HK-2 (cell line): ENCODE measurements at regions not wholly inside any gene's neighbourhood (a gene's known extent, or its start where the extent isn't known, plus 50 kb on each side); places are given as distances from the start of the nearest gene placed in this dataset.

Experiments
- DNase-seq: peaks from one replicate; pipeline ENCODE4 v3.0.0-alpha.2; 2018; ENCODE audit not compliant: unreplicated experiment

DNA sequence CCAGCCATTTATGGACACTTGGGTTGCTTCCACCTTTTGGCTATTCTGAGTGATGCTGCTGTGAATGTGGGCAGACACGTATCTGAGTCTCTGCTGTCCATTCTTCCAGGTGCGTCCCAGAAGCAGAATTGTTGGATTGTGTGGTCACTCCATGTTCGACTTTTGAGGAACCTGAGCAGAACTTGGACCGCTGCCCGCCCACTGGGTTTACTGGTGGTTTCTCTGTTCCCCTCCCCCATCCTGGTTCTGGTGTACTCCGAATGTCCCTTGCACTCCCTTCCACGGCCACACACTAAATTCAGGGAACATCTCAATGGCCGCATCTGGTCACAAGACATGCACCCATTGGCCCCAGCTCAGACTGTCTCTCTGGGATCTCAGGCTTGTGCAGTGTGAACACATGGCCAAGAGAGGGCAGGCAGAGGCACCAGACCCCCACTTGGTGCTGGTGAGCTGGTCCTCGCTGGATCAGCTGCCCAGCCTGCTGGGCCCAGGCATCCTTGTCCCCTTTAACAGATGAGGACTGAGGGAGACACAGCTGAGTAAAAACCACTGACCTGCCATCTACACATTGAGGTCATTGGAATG, 565.1 kb downstream of the NPHP4 start:
- DNase-seq = no peak

GRCh38 chr1:5424802-5425703, 567.2 kb downstream of the NPHP4 start:
- no peak for DNase-seq

- DNase-seq = no peak
Observed at GRCh38 chr1:5423109-5423508, 569.1 kb downstream of the NPHP4 start.

DNA sequence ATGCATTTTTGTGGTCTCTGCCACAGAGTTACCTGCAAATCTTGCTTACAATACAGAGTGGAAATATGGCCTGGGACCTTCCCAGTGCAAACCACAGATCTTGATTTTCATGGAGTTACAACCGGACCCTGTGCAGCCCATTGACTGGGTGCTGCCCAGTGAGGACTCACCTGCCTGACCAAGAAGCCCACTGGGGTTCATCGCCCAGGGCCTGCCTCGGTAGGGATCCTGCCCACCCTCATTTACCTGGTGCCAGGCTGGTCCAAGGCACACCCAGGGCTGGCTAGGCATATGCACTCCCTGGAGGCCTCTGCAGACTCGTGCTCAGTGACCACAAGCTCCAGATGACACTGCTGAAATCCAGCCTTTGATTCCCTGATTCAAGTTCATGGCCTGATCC, 572.7 kb downstream of the NPHP4 start:
- no peak for DNase-seq

GRCh38 chr1:5416518-5416917, 575.7 kb downstream of the NPHP4 start:
- no peak for DNase-seq

GRCh38 chr1:5415606-5416005, 576.6 kb downstream of the NPHP4 start:
- DNase-seq = no peak

GRCh38 chr1:5410652-5411051, 581.6 kb downstream of the NPHP4 start:
- DNase-seq = no peak

DNA sequence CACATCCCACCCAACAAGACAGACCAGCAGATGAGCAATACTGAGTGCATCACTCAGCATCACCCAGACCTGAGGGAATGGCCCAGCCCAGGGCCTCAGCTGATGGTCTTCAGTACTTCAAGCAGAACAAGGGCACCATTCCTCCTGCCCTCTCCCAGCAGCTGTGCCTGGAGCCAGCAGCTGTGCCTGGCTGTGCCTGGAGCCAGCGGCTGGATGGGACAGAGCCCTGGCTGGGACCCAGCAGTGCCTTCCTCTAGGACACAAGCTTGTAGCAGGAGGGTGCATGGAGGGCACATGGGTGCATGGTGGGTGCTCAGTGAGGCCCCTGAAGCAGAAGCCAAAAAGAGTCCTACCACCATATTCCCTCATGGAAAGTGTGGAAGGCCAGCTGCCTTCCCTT, 583.8 kb downstream of the NPHP4 start:
- DNase-seq = no peak

DNA sequence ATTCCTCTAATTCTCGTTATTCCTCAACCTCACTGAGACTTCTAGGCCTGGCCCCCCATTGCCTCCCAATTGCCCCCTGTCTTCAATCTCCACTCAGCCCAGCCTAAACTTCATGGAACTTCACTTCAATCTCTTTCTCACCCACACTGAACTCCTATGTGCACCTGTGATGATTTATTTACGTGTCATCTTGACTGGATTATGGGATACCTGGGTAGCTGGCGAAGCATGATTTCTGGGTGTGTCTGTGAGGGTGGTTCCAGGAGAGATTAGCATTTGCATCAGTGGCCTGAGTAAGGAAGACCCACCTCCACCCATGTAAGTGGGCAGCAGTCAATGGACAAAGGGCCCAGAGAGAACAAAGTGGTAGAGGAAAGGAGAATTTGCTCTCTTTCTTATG, 587.0 kb downstream of the NPHP4 start:
- no peak for DNase-seq

- no peak for DNase-seq
Observed at GRCh38 chr1:5404412-5405203, 587.6 kb downstream of the NPHP4 start.

GRCh38 chr1:5403935-5404334, 588.3 kb downstream of the NPHP4 start:
- no peak for DNase-seq

GRCh38 chr1:5402618-5403017, 589.6 kb downstream of the NPHP4 start:
- DNase-seq = no peak

GRCh38 chr1:5399771-5400170, 592.5 kb downstream of the NPHP4 start:
- DNase-seq = no peak

DNA sequence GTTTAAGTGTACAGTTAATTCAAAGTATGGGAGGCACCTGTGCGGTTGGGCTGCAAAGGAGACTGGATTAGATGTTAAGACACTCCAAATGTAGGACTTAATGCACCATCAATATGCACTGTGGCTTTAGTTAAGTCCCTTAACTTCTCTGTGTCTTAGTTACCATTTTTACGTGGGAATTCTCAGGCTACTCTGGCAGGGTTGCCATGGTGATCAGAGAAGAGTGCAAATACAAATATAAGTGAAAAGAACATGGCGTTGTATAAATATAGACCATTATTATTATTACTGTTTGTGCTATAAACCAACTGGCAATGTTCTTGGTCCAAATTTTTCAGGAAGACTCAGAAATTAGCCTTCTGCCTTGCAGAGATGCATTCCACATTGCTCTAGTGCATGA, 595.6 kb downstream of the NPHP4 start:
- DNase-seq = no peak

- DNase-seq = no peak
Observed at GRCh38 chr1:5394111-5394510, 598.1 kb downstream of the NPHP4 start.

- no peak for DNase-seq
Observed at GRCh38 chr1:5393603-5394002, 598.6 kb downstream of the NPHP4 start.

DNA sequence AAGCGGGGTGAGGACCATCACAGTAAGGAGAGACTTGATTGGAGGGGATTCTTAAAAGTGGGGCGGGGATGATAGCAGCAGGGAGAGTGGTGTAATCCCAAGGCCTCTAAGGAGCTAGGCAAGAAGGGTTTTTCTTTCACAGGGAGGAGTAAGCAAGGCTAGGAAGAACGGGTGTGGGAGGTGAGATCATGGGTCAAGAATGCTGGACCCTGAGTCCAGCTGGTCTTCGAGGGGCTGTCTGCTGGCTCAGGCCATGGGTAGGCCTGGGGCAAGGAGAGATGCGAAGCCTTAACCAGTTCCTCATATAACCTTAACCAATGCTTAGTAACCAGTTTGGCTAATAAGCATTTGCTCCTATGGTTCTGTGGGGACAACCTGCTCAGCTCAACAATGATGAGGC, 599.1 kb downstream of the NPHP4 start:
- DNase-seq = no peak

DNA sequence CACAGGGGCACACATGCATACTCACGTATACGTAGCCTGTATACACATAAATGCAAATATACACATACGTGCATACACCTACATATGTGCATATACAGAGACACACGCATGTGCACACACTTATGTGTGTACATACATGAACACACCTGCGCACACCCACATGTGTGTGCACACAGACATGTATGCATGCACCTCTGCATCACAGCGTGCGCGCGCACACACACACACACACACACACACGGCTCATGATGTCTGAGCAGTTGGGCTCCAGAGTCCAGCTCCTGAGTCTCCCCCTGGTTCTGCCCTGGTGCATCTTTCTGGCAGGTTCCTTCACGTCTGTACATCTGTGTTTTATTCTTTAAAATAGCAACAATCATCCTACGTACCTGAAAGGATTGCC, 600.5 kb downstream of the NPHP4 start:
- DNase-seq = no peak

DNA sequence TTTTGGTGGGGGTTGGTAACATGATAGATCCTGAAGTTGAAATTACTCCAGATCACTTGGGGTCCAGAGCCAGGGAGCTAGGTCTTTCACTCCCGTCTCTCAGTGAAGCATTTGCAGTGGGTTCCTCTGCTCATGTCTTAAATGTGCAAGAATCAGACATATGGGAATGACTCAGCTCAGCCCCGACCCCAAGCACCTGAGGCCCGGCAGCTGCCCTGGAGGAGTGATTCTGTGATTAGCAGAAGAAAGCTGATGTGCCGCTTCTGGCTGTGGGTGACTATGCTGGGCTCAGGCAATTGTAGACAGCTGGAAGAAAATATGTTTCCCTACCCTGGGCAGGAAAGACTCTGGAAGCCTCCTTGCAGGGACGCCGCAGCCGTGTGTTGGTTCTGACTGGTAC, 601.7 kb downstream of the NPHP4 start:
- no peak for DNase-seq

DNA sequence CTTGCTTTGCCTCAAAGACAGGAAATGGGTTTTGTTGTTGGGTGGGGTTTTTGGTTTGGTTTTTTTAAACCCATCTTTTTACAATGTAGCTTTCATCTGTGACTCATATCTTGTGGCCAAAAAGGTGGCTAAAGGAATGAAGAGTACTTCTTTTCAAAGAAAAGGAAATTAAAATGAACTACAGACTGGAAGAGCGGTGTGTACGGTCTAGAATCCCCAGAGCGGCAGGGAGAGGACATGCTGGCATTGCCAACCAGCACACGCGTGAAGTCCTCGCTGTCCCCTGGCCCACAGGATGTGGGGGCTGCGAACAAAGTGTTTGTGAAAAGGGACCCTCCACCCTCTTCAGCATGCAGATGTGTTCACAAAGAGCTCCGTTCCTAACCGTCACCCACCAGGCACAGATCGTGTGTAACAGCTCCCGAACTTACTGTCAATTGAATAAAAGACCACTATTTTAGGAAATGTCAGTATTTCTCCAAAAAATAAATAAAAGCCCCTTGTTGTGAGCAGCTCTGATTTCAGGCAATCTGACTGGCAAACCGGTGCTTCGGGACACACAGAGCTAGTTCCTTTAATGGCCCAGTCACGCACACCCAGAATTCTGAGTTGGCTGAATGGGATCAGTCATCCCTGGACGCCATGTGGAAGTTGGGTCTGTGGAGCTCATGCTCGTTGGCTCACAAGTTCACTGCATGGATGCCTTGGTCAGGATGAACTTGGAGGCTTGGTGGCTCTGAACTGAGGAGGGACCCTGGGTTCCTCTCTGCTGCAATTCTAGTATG, 602.9 kb downstream of the NPHP4 start:
- DNase-seq = no peak

GRCh38 chr1:5388622-5389021, 603.6 kb downstream of the NPHP4 start:
- DNase-seq = no peak

GRCh38 chr1:5386371-5386770, 605.9 kb downstream of the NPHP4 start:
- no peak for DNase-seq
